SK-N-SH treated with all-trans-retinoic acid at 6 μM for 48 hours (cell line): ENCODE measurements at regions not wholly inside any gene's neighbourhood (a gene's known extent, or its start where the extent isn't known, plus 50 kb on each side); places are given as distances from the start of the nearest gene placed in this dataset.

Experiments used
- ARNTL ChIP-seq: fragments of 450-650 bp; formaldehyde crosslinking; IDR thresholded peaks from 2 replicates; pipeline ENCODE4 v1.5.0; 2020; ENCODE audit warnings: low read depth, mild to moderate bottlenecking, moderate library complexity, borderline replicate concordance
- CSDC2 ChIP-seq: fragments of 250-450 bp; sonication (Bioruptor Pico); IDR thresholded peaks from 2 replicates; pipeline ENCODE4 v1.5.0; 2020; ENCODE audit warnings: mild to moderate bottlenecking, moderate library complexity
- GLIS3 ChIP-seq: fragments of 250-450 bp; sonication (Bioruptor Pico); IDR thresholded peaks from 2 replicates; pipeline ENCODE4 v1.5.0; 2020; ENCODE audit warnings: mild to moderate bottlenecking, moderate library complexity
- OSR1 ChIP-seq: fragments of 250-450 bp; sonication (Bioruptor Pico); IDR thresholded peaks from 2 replicates; pipeline ENCODE4 v1.8.0; 2022; ENCODE audit warnings: moderate library complexity, mild to moderate bottlenecking, inconsistent platforms
- RARB ChIP-seq: fragments of 250-450 bp; sonication (Bioruptor Pico); IDR thresholded peaks from 2 replicates; pipeline ENCODE4 v1.8.0; 2021; ENCODE audit warnings: mild to moderate bottlenecking, moderate library complexity
- SNAI2 ChIP-seq: fragments of 250-450 bp; sonication (Bioruptor Pico); IDR thresholded peaks from 2 replicates; pipeline ENCODE4 v1.5.0; 2020; ENCODE audit warnings: mild to moderate bottlenecking, moderate library complexity
- TCF4 ChIP-seq: fragments of 250-450 bp; sonication (Bioruptor Pico); IDR thresholded peaks from 2 replicates; pipeline ENCODE4 v1.8.0; 2021; ENCODE audit warnings: mild to moderate bottlenecking, moderate library complexity, borderline replicate concordance
- ZNF565 ChIP-seq: fragments of 450-650 bp; formaldehyde crosslinking; conservative IDR thresholded peaks from 2 replicates; pipeline ENCODE4 v1.5.0; 2020; ENCODE audit warnings: low read depth, mild to moderate bottlenecking, moderate library complexity
- TF ChIP-seq, protein P1 (sequence below): fragments of 250-450 bp; sonication (Bioruptor Pico); IDR thresholded peaks from 2 replicates; pipeline ENCODE4 v1.8.0; 2020; ENCODE audit warnings: mild to moderate bottlenecking, moderate library complexity, borderline replicate concordance
- TF ChIP-seq, protein P2 (sequence below): fragments of 250-450 bp; sonication (Bioruptor Pico); IDR thresholded peaks from 2 replicates; pipeline ENCODE4 v1.8.0; 2021; ENCODE audit warnings: low read depth, mild to moderate bottlenecking, moderate library complexity, borderline replicate concordance
- TF ChIP-seq, protein P3 (sequence below): fragments of 250-450 bp; sonication (Bioruptor Pico); IDR thresholded peaks from 2 replicates; pipeline ENCODE4 v1.5.1; 2020; ENCODE audit warnings: low read depth, mild to moderate bottlenecking, moderate library complexity

DNA sequence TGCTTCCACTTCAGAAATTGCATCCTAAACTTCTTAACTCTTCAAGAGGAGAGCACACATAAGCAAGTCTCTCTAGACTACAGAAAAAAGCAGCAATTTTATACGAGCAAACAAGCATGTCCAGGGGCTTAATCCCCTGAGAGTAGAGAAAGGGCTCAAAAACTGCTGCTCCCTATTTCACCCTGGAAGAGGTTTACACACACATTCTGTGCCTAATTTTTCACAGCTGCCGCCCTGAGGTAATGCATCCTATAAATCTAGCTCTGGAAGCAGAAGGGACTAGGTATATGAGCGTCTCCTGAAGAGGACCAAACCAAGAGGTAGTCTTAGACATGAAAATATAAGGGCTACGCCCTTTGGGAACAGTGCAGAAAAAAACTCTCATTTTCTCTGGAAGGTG, 73.1 kb downstream of the CRPPA start:
- TF ChIP-seq, protein P1, sequence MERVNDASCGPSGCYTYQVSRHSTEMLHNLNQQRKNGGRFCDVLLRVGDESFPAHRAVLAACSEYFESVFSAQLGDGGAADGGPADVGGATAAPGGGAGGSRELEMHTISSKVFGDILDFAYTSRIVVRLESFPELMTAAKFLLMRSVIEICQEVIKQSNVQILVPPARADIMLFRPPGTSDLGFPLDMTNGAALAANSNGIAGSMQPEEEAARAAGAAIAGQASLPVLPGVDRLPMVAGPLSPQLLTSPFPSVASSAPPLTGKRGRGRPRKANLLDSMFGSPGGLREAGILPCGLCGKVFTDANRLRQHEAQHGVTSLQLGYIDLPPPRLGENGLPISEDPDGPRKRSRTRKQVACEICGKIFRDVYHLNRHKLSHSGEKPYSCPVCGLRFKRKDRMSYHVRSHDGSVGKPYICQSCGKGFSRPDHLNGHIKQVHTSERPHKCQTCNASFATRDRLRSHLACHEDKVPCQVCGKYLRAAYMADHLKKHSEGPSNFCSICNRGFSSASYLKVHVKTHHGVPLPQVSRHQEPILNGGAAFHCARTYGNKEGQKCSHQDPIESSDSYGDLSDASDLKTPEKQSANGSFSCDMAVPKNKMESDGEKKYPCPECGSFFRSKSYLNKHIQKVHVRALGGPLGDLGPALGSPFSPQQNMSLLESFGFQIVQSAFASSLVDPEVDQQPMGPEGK, result no peak
- TF ChIP-seq, protein P2, sequence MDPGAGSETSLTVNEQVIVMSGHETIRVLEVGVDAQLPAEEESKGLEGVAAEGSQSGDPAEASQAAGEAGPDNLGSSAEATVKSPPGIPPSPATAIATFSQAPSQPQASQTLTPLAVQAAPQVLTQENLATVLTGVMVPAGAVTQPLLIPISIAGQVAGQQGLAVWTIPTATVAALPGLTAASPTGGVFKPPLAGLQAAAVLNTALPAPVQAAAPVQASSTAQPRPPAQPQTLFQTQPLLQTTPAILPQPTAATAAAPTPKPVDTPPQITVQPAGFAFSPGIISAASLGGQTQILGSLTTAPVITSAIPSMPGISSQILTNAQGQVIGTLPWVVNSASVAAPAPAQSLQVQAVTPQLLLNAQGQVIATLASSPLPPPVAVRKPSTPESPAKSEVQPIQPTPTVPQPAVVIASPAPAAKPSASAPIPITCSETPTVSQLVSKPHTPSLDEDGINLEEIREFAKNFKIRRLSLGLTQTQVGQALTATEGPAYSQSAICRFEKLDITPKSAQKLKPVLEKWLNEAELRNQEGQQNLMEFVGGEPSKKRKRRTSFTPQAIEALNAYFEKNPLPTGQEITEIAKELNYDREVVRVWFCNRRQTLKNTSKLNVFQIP, result no peak
- no peak for TF ChIP-seq SNAI2 (CRISPR knock-in tag)
- no peak for TF ChIP-seq OSR1 (CRISPR knock-in tag)
- TF ChIP-seq ARNTL (CRISPR knock-in tag), result no peak
- no peak for TF ChIP-seq CSDC2
- TF ChIP-seq, protein P3, sequence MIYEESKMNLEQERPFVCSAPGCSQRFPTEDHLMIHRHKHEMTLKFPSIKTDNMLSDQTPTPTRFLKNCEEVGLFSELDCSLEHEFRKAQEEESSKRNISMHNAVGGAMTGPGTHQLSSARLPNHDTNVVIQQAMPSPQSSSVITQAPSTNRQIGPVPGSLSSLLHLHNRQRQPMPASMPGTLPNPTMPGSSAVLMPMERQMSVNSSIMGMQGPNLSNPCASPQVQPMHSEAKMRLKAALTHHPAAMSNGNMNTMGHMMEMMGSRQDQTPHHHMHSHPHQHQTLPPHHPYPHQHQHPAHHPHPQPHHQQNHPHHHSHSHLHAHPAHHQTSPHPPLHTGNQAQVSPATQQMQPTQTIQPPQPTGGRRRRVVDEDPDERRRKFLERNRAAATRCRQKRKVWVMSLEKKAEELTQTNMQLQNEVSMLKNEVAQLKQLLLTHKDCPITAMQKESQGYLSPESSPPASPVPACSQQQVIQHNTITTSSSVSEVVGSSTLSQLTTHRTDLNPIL (CRISPR knock-in tag), result no peak
- no peak for TF ChIP-seq GLIS3 (CRISPR knock-in tag)
- TF ChIP-seq RARB, result no peak
- no peak for TF ChIP-seq TCF4
- TF ChIP-seq ZNF565 (CRISPR knock-in tag), result no peak
